Stimulated activated CD4-positive, alpha-beta T cell treated with anti-CD3 and anti-CD28 coated beads, Interleukin-12 subunit alpha, Interleukin-12 subunit beta, amount 100 ng/mL, for 48 hours (primary cell): ENCODE measurements at regions not wholly inside any gene's neighbourhood (a gene's known extent, or its start where the extent isn't known, plus 50 kb on each side); places are given as distances from the start of the nearest gene placed in this dataset.

Experiments used
- DNase-seq, 3 donors: peaks; one replicate each; pipeline ENCODE4 v3.0.0-alpha.2; 2020; ENCODE audit warnings: low read depth in 2 of 3, low spot score in 1 of 3

- DNase-seq: no peak
Observed at GRCh38 chr6:145254649-145255401, 480.5 kb downstream of the EPM2A start.

GRCh38 chr6:145257704-145258103 lies 477.6 kb downstream of the EPM2A start:
- no peak for DNase-seq

GRCh38 chr6:145258122-145258521 lies 477.2 kb downstream of the EPM2A start:
- no peak for DNase-seq

GRCh38 chr6:145260484-145261175 lies 474.7 kb downstream of the EPM2A start:
- DNase-seq: no peak

- no peak for DNase-seq
Observed at GRCh38 chr6:145261758-145262157, 473.6 kb downstream of the EPM2A start.

- no peak for DNase-seq
Observed at GRCh38 chr6:145262771-145263170, 472.5 kb downstream of the EPM2A start.

- DNase-seq: no peak
Observed at GRCh38 chr6:145263778-145264211, 471.5 kb downstream of the EPM2A start.

- DNase-seq: no peak
Observed at GRCh38 chr6:145266432-145267075, 468.8 kb downstream of the EPM2A start.

- no peak for DNase-seq
Observed at GRCh38 chr6:145267076-145267867, 468.0 kb downstream of the EPM2A start.

- DNase-seq: no peak
Observed at GRCh38 chr6:145270464-145270863, 464.9 kb downstream of the EPM2A start.

GRCh38 chr6:145271040-145271439 lies 464.3 kb downstream of the EPM2A start:
- no peak for DNase-seq

- DNase-seq: no peak
Observed at GRCh38 chr6:145271577-145271976, 463.7 kb downstream of the EPM2A start.

- no peak for DNase-seq
Observed at GRCh38 chr6:145272246-145272645, 463.1 kb downstream of the EPM2A start.

GRCh38 chr6:145273136-145273535 lies 462.2 kb downstream of the EPM2A start:
- DNase-seq: no peak

GRCh38 chr6:145274083-145274482 lies 461.2 kb downstream of the EPM2A start:
- DNase-seq: no peak

- DNase-seq: no peak
Observed at GRCh38 chr6:145275019-145275418, 460.3 kb downstream of the EPM2A start.

GRCh38 chr6:145275787-145276186 lies 459.5 kb downstream of the EPM2A start:
- no peak for DNase-seq

- no peak for DNase-seq
Observed at GRCh38 chr6:145276756-145277155, 458.6 kb downstream of the EPM2A start.

GRCh38 chr6:145277358-145278086 lies 457.8 kb downstream of the EPM2A start:
- no peak for DNase-seq

GRCh38 chr6:145278163-145278807 lies 457.0 kb downstream of the EPM2A start:
- DNase-seq: no peak
